IMR-90 (cell line): ENCODE measurements at regions not wholly inside any gene's neighbourhood (a gene's known extent, or its start where the extent isn't known, plus 50 kb on each side); places are given as distances from the start of the nearest gene placed in this dataset.

ENCODE experiments used
- ATAC-seq: fragments of 200-7000 bp; cut with Tn5 transposase; 2 replicates; pipeline ENCODE4 v1.9.1; 2020; ENCODE audit warnings: low read depth, mild to moderate bottlenecking, moderate library complexity
- BruUV-seq: library from RNA; stranded (reverse); fragments of 400-500 nt; replicated peaks from 2 replicates; lab custom pipeline; 2021; lab: Mats Ljungman, UMichigan
- CTCF ChIA-PET: fragments of 300-600 bp; formaldehyde crosslinking; extraction: SDS; loops from one replicate; lab custom pipeline; 2021; ENCODE audit warnings: antibody characterized with exemption; lab: Yijun Ruan, JAX
- POLR2A ChIA-PET: fragments of 300-600 bp; sonication (Branson Sonifier 250); formaldehyde crosslinking; loops from one replicate; lab custom pipeline; 2022; ENCODE audit warnings: antibody characterized with exemption; ENCODE audit not compliant: unreplicated experiment; lab: Charles Lee
- DNase-seq: peaks from one replicate; pipeline ENCODE4 v3.0.0; 2013
- H2AFZ ChIP-seq: replicated peaks from 2 replicates; pipeline ENCODE3; 2013; ENCODE audit warnings: low read length, mild to moderate bottlenecking; ENCODE audit not compliant: poor library complexity
- H2AK5ac ChIP-seq: 2 replicates; pipeline ENCODE4 v1.6.1; 2013; ENCODE audit warnings: low read depth, low read length, inconsistent platforms
- H2AK9ac ChIP-seq: replicated peaks from 2 replicates; pipeline ENCODE3; 2013; ENCODE audit warnings: mild to moderate bottlenecking, low read depth, low read length, moderate library complexity; ENCODE audit not compliant: poor library complexity
- H2BK120ac ChIP-seq: 2 replicates; pipeline ENCODE4 v1.6.1; 2013; ENCODE audit warnings: low read depth, low read length, inconsistent platforms
- H2BK15ac ChIP-seq: 3 replicates; pipeline ENCODE4 v1.6.1; 2013; ENCODE audit warnings: low read depth, low read length, inconsistent platforms
- H2BK20ac ChIP-seq: 2 replicates; pipeline ENCODE4 v1.6.1; 2013; ENCODE audit warnings: low read depth, mild to moderate bottlenecking, inconsistent platforms, low read length, moderate library complexity
- H2BK5ac ChIP-seq: 2 replicates; pipeline ENCODE4 v1.6.1; 2013; ENCODE audit warnings: mild to moderate bottlenecking, low read depth, low read length, inconsistent platforms; ENCODE audit not compliant: poor library complexity, severe bottlenecking
- H3K14ac ChIP-seq: replicated peaks from 2 replicates; pipeline ENCODE4 v1.6.1; 2013; ENCODE audit warnings: low read depth, low read length, inconsistent platforms
- H3K18ac ChIP-seq: 2 replicates; pipeline ENCODE4 v1.6.1; 2013; ENCODE audit warnings: low read depth, low read length, control low read depth
- H3K23ac ChIP-seq: 2 replicates; pipeline ENCODE4 v1.6.1; 2013; ENCODE audit warnings: low read depth, low read length, inconsistent platforms
- H3K27ac ChIP-seq: 2 replicates; pipeline ENCODE4 v1.5.1; 2013; ENCODE audit warnings: mild to moderate bottlenecking, control low read depth, low read length; ENCODE audit not compliant: insufficient read depth
- H3K27me3 ChIP-seq: 2 replicates; pipeline ENCODE4 v1.6.1; 2013; ENCODE audit warnings: low read length; ENCODE audit not compliant: control insufficient read depth, insufficient read depth
- H3K36me3 ChIP-seq: 2 replicates; pipeline ENCODE4 v1.6.1; 2013; ENCODE audit warnings: low read length, mixed read lengths; ENCODE audit not compliant: control insufficient read depth, insufficient read depth
- H3K4ac ChIP-seq: 2 replicates; pipeline ENCODE4 v1.6.1; 2013; ENCODE audit warnings: low read depth, low read length, inconsistent platforms
- H3K4me1 ChIP-seq: 2 replicates; pipeline ENCODE4 v1.6.1; 2013; ENCODE audit warnings: low read length, mixed read lengths; ENCODE audit not compliant: control insufficient read depth, insufficient read depth
- H3K4me2 ChIP-seq: 2 replicates; pipeline ENCODE4 v1.6.1; 2013; ENCODE audit warnings: low read depth, mild to moderate bottlenecking, control low read depth, low read length, moderate library complexity
- H3K4me3 ChIP-seq: 2 replicates; pipeline ENCODE4 v1.5.1; 2013; ENCODE audit warnings: low read depth, mild to moderate bottlenecking, control low read depth, low read length, moderate library complexity; ENCODE audit not compliant: insufficient read depth
- H3K56ac ChIP-seq: 2 replicates; pipeline ENCODE4 v1.6.1; 2013; ENCODE audit warnings: low read length, inconsistent platforms; ENCODE audit not compliant: insufficient read depth; ENCODE audit errors: extremely low read depth
- H3K79me1 ChIP-seq, 2 experiments: 2 replicates each; pipeline ENCODE4 v1.6.1; 2013; ENCODE audit warnings: low read length in 2 of 2, inconsistent platforms in 1 of 2, low read depth in 1 of 2
- H3K9ac ChIP-seq: 2 replicates; pipeline ENCODE4 v1.6.1; 2013; ENCODE audit warnings: low read depth, low read length, control low read depth
- H3K9me1 ChIP-seq: 2 replicates; pipeline ENCODE4 v1.6.1; 2013; ENCODE audit warnings: low read length, inconsistent platforms; ENCODE audit not compliant: insufficient read depth
- H3K9me3 ChIP-seq: 2 replicates; pipeline ENCODE4 v1.6.1; 2013; ENCODE audit warnings: low read length; ENCODE audit not compliant: control insufficient read depth, insufficient read depth
- H4K20me1 ChIP-seq: 2 replicates; pipeline ENCODE4 v1.6.1; 2013; ENCODE audit warnings: low read length, inconsistent platforms; ENCODE audit not compliant: insufficient read depth
- H4K5ac ChIP-seq: 2 replicates; pipeline ENCODE4 v1.6.1; 2013; ENCODE audit warnings: mild to moderate bottlenecking, low read depth, low read length, control low read depth
- H4K8ac ChIP-seq, 2 experiments: 2 replicates each; pipeline ENCODE4 v1.6.1; 2013; ENCODE audit warnings: low read depth in 2 of 2, low read length in 2 of 2, control low read depth in 1 of 2, inconsistent platforms in 1 of 2
- H4K91ac ChIP-seq: 2 replicates; pipeline ENCODE4 v1.6.1; 2013; ENCODE audit warnings: low read depth, low read length, inconsistent platforms; ENCODE audit not compliant: insufficient read depth
- BHLHE40 ChIP-seq: fragments of 150-350 bp; IDR thresholded peaks from 2 replicates; pipeline ENCODE4 v1.6.1; 2016; ENCODE audit warnings: mild to moderate bottlenecking, low read depth, low read length
- CEBPB ChIP-seq: IDR thresholded peaks from 2 replicates; pipeline ENCODE4 v1.6.1; 2012; ENCODE audit warnings: low read depth, low read length, improper control_type of control experiment
- CHD1 ChIP-seq: IDR thresholded peaks from 2 replicates; pipeline ENCODE4 v1.6.1; 2012; ENCODE audit warnings: low read depth, low read length, improper control_type of control experiment
- MAFK ChIP-seq: IDR thresholded peaks from 2 replicates; pipeline ENCODE4 v1.6.1; 2012; ENCODE audit warnings: low read depth, low read length, improper control_type of control experiment
- MAZ ChIP-seq: IDR thresholded peaks from 2 replicates; pipeline ENCODE4 v1.6.1; 2012; ENCODE audit warnings: low read depth, mild to moderate bottlenecking, low read length, improper control_type of control experiment, moderate library complexity, borderline replicate concordance
- MXI1 ChIP-seq: IDR thresholded peaks from 2 replicates; pipeline ENCODE4 v1.6.1; 2012; ENCODE audit warnings: low read depth, mild to moderate bottlenecking, low read length, moderate library complexity, borderline replicate concordance
- RAD21 ChIP-seq: IDR thresholded peaks from 2 replicates; pipeline ENCODE4 v1.6.1; 2012; ENCODE audit warnings: low read length, improper control_type of control experiment
- RCOR1 ChIP-seq: IDR thresholded peaks from 2 replicates; pipeline ENCODE4 v1.6.1; 2012; ENCODE audit warnings: mild to moderate bottlenecking, low read length, improper control_type of control experiment; ENCODE audit not compliant: insufficient replicate concordance
- dilution Hi-C: fragments of 300-500 bp; cut with HindIII; formaldehyde crosslinking; loops from one replicate; pipeline ENCODE4 v1.14.3; 2018; ENCODE audit warnings: low sequenced_read_pairs; ENCODE audit not compliant: unreplicated experiment
- in situ Hi-C: fragments of 300-500 bp; cut with MboI; formaldehyde crosslinking; loops from 3 replicates; pipeline ENCODE4 v1.14.3; 2019; ENCODE audit warnings: low sequenced_read_pairs, inconsistent platforms, mixed read lengths
- intact Hi-C: fragments of 100-400 bp; cut with micrococcal nuclease; formaldehyde crosslinking; loops from 2 replicates; pipeline ENCODE4 v1.10.0; 2022
- TF ChIP-seq, protein P1 (sequence below): fragments of 150-350 bp; IDR thresholded peaks from 2 replicates; pipeline ENCODE4 v1.6.1; 2016; ENCODE audit warnings: low read depth, mild to moderate bottlenecking, low read length, moderate library complexity, borderline replicate concordance

DNA sequence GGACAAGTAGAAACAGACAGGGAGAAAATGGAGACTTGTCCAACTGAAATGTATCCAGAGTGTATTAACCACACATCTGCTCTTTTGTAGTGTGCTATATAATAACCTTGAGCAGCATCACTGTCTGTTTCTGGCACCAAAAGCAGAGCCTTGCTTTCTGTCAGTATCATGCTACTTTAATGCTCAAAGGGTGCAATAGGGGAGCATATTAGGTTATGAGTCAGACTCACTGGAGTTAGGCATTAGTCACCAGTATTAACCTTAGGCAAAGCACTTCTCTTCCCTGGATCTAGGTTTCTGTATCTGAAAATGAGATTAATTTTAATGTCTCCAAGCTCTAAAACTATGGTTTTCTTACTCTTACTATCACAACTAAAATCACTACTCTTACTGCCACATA lies 280.1 kb downstream of the TFAP2B start:
- Histone ChIP-seq H3K4ac (no peak overlapping the region), H2AK5ac (no peak overlapping the region), H3K18ac (no peak overlapping the region), H3K4me1 (no peaks in the 10 kb centered on the region), H2AFZ (no peak overlapping the region), H3K9me3 (peaks cover 3% of the 10 kb centered on the region; the same call in 1 of the 2 replicates), H3K4me2 (no peak overlapping the region), H3K27me3 (no peaks in the 10 kb centered on the region), H2AK9ac (no peak overlapping the region), H3K36me3 (no peaks in the 10 kb centered on the region), H3K79me1 (no peaks in the 10 kb centered on the region), H4K8ac (no peak overlapping the region), H2BK5ac (no peak overlapping the region), H4K91ac (no peak overlapping the region), H3K14ac (no peak overlapping the region), H4K20me1 (no peaks in the 10 kb centered on the region), H2BK20ac (no peak overlapping the region), H3K4me3 (no peak overlapping the region), H2BK120ac (no peak overlapping the region), H2BK15ac (no peak overlapping the region), H3K23ac (no peak overlapping the region), H4K5ac (no peak overlapping the region), H3K56ac (no peak overlapping the region), H3K9ac (no peak overlapping the region), H3K27ac (no peak overlapping the region), H3K9me1 (no peaks in the 10 kb centered on the region)
- dilution Hi-C loops (no loop called here), intact Hi-C loops (no loop called here), in situ Hi-C loops (no loop called here)
- ATAC-seq, result no peak
- no TSS peak for BruUV-seq
- CTCF ChIA-PET, result no interaction called here
- no peak for DNase-seq
- POLR2A ChIA-PET, result no interaction called here
- no peak for TF ChIP-seq MAFK
- TF ChIP-seq MAZ, result no peak
- TF ChIP-seq CEBPB, result no peak
- TF ChIP-seq, protein P1, sequence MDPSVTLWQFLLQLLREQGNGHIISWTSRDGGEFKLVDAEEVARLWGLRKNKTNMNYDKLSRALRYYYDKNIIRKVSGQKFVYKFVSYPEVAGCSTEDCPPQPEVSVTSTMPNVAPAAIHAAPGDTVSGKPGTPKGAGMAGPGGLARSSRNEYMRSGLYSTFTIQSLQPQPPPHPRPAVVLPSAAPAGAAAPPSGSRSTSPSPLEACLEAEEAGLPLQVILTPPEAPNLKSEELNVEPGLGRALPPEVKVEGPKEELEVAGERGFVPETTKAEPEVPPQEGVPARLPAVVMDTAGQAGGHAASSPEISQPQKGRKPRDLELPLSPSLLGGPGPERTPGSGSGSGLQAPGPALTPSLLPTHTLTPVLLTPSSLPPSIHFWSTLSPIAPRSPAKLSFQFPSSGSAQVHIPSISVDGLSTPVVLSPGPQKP, result no peak
- no peak for TF ChIP-seq CHD1
- no peak for TF ChIP-seq RAD21
- TF ChIP-seq MXI1, result no peak
- no peak for TF ChIP-seq BHLHE40
- no peak for TF ChIP-seq RCOR1
